K562 (cell line): ENCODE measurements at regions not wholly inside any gene's neighbourhood (a gene's known extent, or its start where the extent isn't known, plus 50 kb on each side); places are given as distances from the start of the nearest gene placed in this dataset.

Source experiments
- RB1 ChIP-seq: fragments of 450-650 bp; IDR thresholded peaks from 2 replicates; pipeline ENCODE4 v1.6.1; 2017; ENCODE audit warnings: low read depth, mild to moderate bottlenecking
- TF ChIP-seq, protein P1 (sequence below), 3 experiments: IDR thresholded peaks in 2 of 3; conservative IDR thresholded peaks in 1 of 3; 2 replicates each; pipeline ENCODE4 v1.5.1; 2011 to 2012; ENCODE audit warnings: low read length in 3 of 3, mild to moderate bottlenecking in 3 of 3, control low read depth in 2 of 3, improper control_type of control experiment in 1 of 3, inconsistent platforms in 1 of 3, low read depth in 1 of 3, mixed read lengths in 1 of 3, moderate library complexity in 1 of 3; ENCODE audit not compliant: insufficient read depth in 2 of 3

DNA sequence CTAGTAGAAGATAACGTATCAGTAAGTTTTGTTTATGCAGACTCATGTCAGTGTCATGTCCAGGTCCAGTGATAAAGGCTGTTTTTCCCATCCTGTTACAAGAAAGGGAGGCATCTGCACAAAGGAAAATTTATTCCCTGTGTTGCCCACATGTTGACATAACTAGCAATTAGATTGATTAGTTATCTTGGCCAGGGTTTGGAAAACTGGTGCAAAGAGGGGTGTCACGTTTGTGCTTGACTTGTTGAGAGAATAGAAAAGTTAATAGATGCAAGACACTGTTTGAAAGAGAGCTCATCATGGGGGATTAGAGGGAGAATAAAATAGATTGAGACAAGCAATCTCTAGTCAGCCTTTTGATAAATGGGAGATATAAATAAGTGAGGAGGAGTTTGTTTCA lies 1357.0 kb upstream of the AGA start:
- TF ChIP-seq, protein P1, sequence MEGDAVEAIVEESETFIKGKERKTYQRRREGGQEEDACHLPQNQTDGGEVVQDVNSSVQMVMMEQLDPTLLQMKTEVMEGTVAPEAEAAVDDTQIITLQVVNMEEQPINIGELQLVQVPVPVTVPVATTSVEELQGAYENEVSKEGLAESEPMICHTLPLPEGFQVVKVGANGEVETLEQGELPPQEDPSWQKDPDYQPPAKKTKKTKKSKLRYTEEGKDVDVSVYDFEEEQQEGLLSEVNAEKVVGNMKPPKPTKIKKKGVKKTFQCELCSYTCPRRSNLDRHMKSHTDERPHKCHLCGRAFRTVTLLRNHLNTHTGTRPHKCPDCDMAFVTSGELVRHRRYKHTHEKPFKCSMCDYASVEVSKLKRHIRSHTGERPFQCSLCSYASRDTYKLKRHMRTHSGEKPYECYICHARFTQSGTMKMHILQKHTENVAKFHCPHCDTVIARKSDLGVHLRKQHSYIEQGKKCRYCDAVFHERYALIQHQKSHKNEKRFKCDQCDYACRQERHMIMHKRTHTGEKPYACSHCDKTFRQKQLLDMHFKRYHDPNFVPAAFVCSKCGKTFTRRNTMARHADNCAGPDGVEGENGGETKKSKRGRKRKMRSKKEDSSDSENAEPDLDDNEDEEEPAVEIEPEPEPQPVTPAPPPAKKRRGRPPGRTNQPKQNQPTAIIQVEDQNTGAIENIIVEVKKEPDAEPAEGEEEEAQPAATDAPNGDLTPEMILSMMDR (IDR thresholded peaks at IDR 0.05 in 2 of 3, conservative IDR thresholded peaks at IDR 0.05 in 1 of 3; ENCODE audit: insufficient read depth in 2 of 3, low read depth in 1 of 3, low read length in 3 of 3): no peak
- no peak for TF ChIP-seq RB1
